ENCODE measurements at regions not wholly inside any gene's neighbourhood (a gene's known extent, or its start where the extent isn't known, plus 50 kb on each side); places are given as distances from the start of the nearest gene placed in this dataset.
A peak's percentile ranks its signal among the peaks of the same experiment; 100 is the strongest.

- WGBS (ENCODE audit: insufficient coverage): 90% methylated on average over 7 of the region's 12 CpGs
- POLR2A ChIA-PET: no interaction called here
- CTCF ChIA-PET: no interaction called here
- no peak overlapping the region for H3K4me3 ChIP-seq (ENCODE audit: control insufficient read depth in 1 of 7, extremely low read depth in 1 of 7, insufficient read depth in 4 of 7, low read depth in 2 of 7, low read length in 6 of 7)
- H3K27me3 ChIP-seq (replicated peaks in 2 of 5; ENCODE audit: control insufficient read depth in 4 of 5, insufficient read depth in 5 of 5, low read length in 4 of 5): no peaks in the 10 kb centered on the region
- no peak overlapping the region for H3K27ac ChIP-seq (ENCODE audit: insufficient read depth in 1 of 2, low read depth in 1 of 2, low read length in 2 of 2, poor library complexity in 1 of 2, severe bottlenecking in 2 of 2)
- peaks cover 0 to 3% (median 0%) of the 10 kb centered on the region in 5 experiments for H3K9me3 ChIP-seq (ENCODE audit: control extremely low read depth in 1 of 5, control insufficient read depth in 4 of 5, insufficient read depth in 2 of 5, low read depth in 1 of 5, low read length in 4 of 5)
- DNase-seq: no peak
- peaks cover 0 to 5% (median 0%) of the 10 kb centered on the region in 4 experiments for H3K4me1 ChIP-seq (ENCODE audit: control extremely low read depth in 1 of 4, control insufficient read depth in 4 of 4, insufficient read depth in 4 of 4, low read length in 3 of 4)
- H3K36me3 ChIP-seq (ENCODE audit: control insufficient read depth in 4 of 4, insufficient read depth in 4 of 4, low read length in 3 of 4): no peaks in the 10 kb centered on the region
Observed at GRCh38 chr6:4655196-4656025, 120.8 kb upstream of the CDYL start.

- DNase-seq: no peak
- Histone ChIP-seq H3K36me3 (ENCODE audit: control insufficient read depth in 4 of 4, insufficient read depth in 4 of 4, low read length in 3 of 4) (no peaks in the 10 kb centered on the region), H3K4me3 (ENCODE audit: control insufficient read depth in 1 of 7, extremely low read depth in 1 of 7, insufficient read depth in 4 of 7, low read depth in 2 of 7, low read length in 6 of 7) (no peak overlapping the region), H3K4me1 (ENCODE audit: control extremely low read depth in 1 of 4, control insufficient read depth in 4 of 4, insufficient read depth in 4 of 4, low read length in 3 of 4) (no peaks in the 10 kb centered on the region), H3K27me3 (replicated peaks in 2 of 5; ENCODE audit: control insufficient read depth in 4 of 5, insufficient read depth in 5 of 5, low read length in 4 of 5) (no peaks in the 10 kb centered on the region), H3K27ac (ENCODE audit: insufficient read depth in 1 of 2, low read depth in 1 of 2, low read length in 2 of 2, poor library complexity in 1 of 2, severe bottlenecking in 2 of 2) (no peak overlapping the region), H3K9me3 (ENCODE audit: control extremely low read depth in 1 of 5, control insufficient read depth in 4 of 5, insufficient read depth in 2 of 5, low read depth in 1 of 5, low read length in 4 of 5) (peaks cover 0 to 3% (median 0%) of the 10 kb centered on the region in 5 experiments)
- WGBS (ENCODE audit: insufficient coverage): 58% methylated on average over 2 of the region's 3 CpGs
- ChIA-PET CTCF (no interaction called here), POLR2A (no interaction called here)
Observed at GRCh38 chr6:4653141-4653540, 123.1 kb upstream of the CDYL start.

GRCh38 chr6:4651831-4652467 is 124.3 kb upstream of the CDYL start:
- ChIA-PET POLR2A (no interaction called here), CTCF (no interaction called here)
- no CpG with 5 or more reads among the region's 1 CpG for WGBS (ENCODE audit: insufficient coverage)
- H3K4me1 ChIP-seq (ENCODE audit: control extremely low read depth in 1 of 4, control insufficient read depth in 4 of 4, insufficient read depth in 4 of 4, low read length in 3 of 4): peaks cover 0 to 7% (median 6%) of the 10 kb centered on the region in 4 experiments
- no peak overlapping the region for H3K27ac ChIP-seq (ENCODE audit: insufficient read depth in 1 of 2, low read depth in 1 of 2, low read length in 2 of 2, poor library complexity in 1 of 2, severe bottlenecking in 2 of 2)
- H3K36me3 ChIP-seq (ENCODE audit: control insufficient read depth in 4 of 4, insufficient read depth in 4 of 4, low read length in 3 of 4): no peaks in the 10 kb centered on the region
- H3K4me3 ChIP-seq (ENCODE audit: control insufficient read depth in 1 of 7, extremely low read depth in 1 of 7, insufficient read depth in 4 of 7, low read depth in 2 of 7, low read length in 6 of 7): no peak overlapping the region
- DNase-seq: no peak
- H3K27me3 ChIP-seq (replicated peaks in 2 of 5; ENCODE audit: control insufficient read depth in 4 of 5, insufficient read depth in 5 of 5, low read length in 4 of 5): peaks cover 0 to 3% (median 0%) of the 10 kb centered on the region in 5 experiments
- peaks cover 0 to 3% (median 0%) of the 10 kb centered on the region in 5 experiments for H3K9me3 ChIP-seq (ENCODE audit: control extremely low read depth in 1 of 5, control insufficient read depth in 4 of 5, insufficient read depth in 2 of 5, low read depth in 1 of 5, low read length in 4 of 5)

- H3K4me1 ChIP-seq (ENCODE audit: control extremely low read depth in 1 of 4, control insufficient read depth in 4 of 4, insufficient read depth in 4 of 4, low read length in 3 of 4): peaks cover 0 to 9% (median 7%) of the 10 kb centered on the region in 4 experiments
- DNase-seq: peak in 1 of 3 donors; percentile 4
- H3K27me3 ChIP-seq (replicated peaks in 2 of 5; ENCODE audit: control insufficient read depth in 4 of 5, insufficient read depth in 5 of 5, low read length in 4 of 5): peaks cover 0 to 3% (median 0%) of the 10 kb centered on the region in 5 experiments
- no peak overlapping the region for H3K27ac ChIP-seq (ENCODE audit: insufficient read depth in 1 of 2, low read depth in 1 of 2, low read length in 2 of 2, poor library complexity in 1 of 2, severe bottlenecking in 2 of 2)
- no peaks in the 10 kb centered on the region for H3K36me3 ChIP-seq (ENCODE audit: control insufficient read depth in 4 of 4, insufficient read depth in 4 of 4, low read length in 3 of 4)
- CTCF ChIA-PET: interaction anchor here (0.6 kb wide), 1 partner anchor 267 kb away, joined by 3 read pairs; no protein-coding TSS in a partner anchor
- peaks cover 0 to 3% (median 0%) of the 10 kb centered on the region in 5 experiments for H3K9me3 ChIP-seq (ENCODE audit: control extremely low read depth in 1 of 5, control insufficient read depth in 4 of 5, insufficient read depth in 2 of 5, low read depth in 1 of 5, low read length in 4 of 5)
- POLR2A ChIA-PET: no interaction called here
- WGBS (ENCODE audit: insufficient coverage): no CpG with 5 or more reads among the region's 3 CpGs
- H3K4me3 ChIP-seq (ENCODE audit: control insufficient read depth in 1 of 7, extremely low read depth in 1 of 7, insufficient read depth in 4 of 7, low read depth in 2 of 7, low read length in 6 of 7): no peak overlapping the region
Observed at GRCh38 chr6:4649728-4650127, 126.5 kb upstream of the CDYL start.

- peaks cover 0 to 9% (median 7%) of the 10 kb centered on the region in 4 experiments for H3K4me1 ChIP-seq (ENCODE audit: control extremely low read depth in 1 of 4, control insufficient read depth in 4 of 4, insufficient read depth in 4 of 4, low read length in 3 of 4)
- no peaks in the 10 kb centered on the region for H3K36me3 ChIP-seq (ENCODE audit: control insufficient read depth in 4 of 4, insufficient read depth in 4 of 4, low read length in 3 of 4)
- peak; percentile 20 to 57 (median 52) for DNase-seq
- H3K9me3 ChIP-seq (ENCODE audit: control extremely low read depth in 1 of 5, control insufficient read depth in 4 of 5, insufficient read depth in 2 of 5, low read depth in 1 of 5, low read length in 4 of 5): peaks cover 0 to 3% (median 0%) of the 10 kb centered on the region in 5 experiments
- WGBS (ENCODE audit: insufficient coverage): 32% methylated on average over 12 of the region's 22 CpGs
- POLR2A ChIA-PET: interaction anchor here (0.7 kb wide), 1 partner anchor 129 kb away, joined by 3 read pairs; the partner anchor contains the start of gene CDYL
- CTCF ChIA-PET: interaction anchor here (0.9 kb wide), 1 partner anchor 128 kb away, joined by 3 read pairs; the partner anchor contains the start of gene CDYL
- H3K27ac ChIP-seq (ENCODE audit: insufficient read depth in 1 of 2, low read depth in 1 of 2, low read length in 2 of 2, poor library complexity in 1 of 2, severe bottlenecking in 2 of 2): no peak overlapping the region
- peaks cover 0 to 3% (median 0%) of the 10 kb centered on the region in 5 experiments for H3K27me3 ChIP-seq (replicated peaks in 2 of 5; ENCODE audit: control insufficient read depth in 4 of 5, insufficient read depth in 5 of 5, low read length in 4 of 5)
- H3K4me3 ChIP-seq (ENCODE audit: control insufficient read depth in 1 of 7, extremely low read depth in 1 of 7, insufficient read depth in 4 of 7, low read depth in 2 of 7, low read length in 6 of 7): peak overlapping the region in 5 of 7 experiments; percentile 19 to 70 (median 52)
Observed at GRCh38 chr6:4647414-4648365, 128.5 kb upstream of the CDYL start.

GRCh38 chr6:4645713-4646360 is 130.4 kb upstream of the CDYL start:
- ChIA-PET CTCF (no interaction called here), POLR2A (no interaction called here)
- no peak for DNase-seq
- no peak overlapping the region for H3K27ac ChIP-seq (ENCODE audit: insufficient read depth in 1 of 2, low read depth in 1 of 2, low read length in 2 of 2, poor library complexity in 1 of 2, severe bottlenecking in 2 of 2)
- 100% methylated on average over 1 of the region's 5 CpGs for WGBS (ENCODE audit: insufficient coverage)
- peaks cover 0 to 9% (median 0%) of the 10 kb centered on the region in 5 experiments for H3K9me3 ChIP-seq (ENCODE audit: control extremely low read depth in 1 of 5, control insufficient read depth in 4 of 5, insufficient read depth in 2 of 5, low read depth in 1 of 5, low read length in 4 of 5)
- peaks cover 0 to 3% (median 0%) of the 10 kb centered on the region in 5 experiments for H3K27me3 ChIP-seq (replicated peaks in 2 of 5; ENCODE audit: control insufficient read depth in 4 of 5, insufficient read depth in 5 of 5, low read length in 4 of 5)
- no peaks in the 10 kb centered on the region for H3K36me3 ChIP-seq (ENCODE audit: control insufficient read depth in 4 of 4, insufficient read depth in 4 of 4, low read length in 3 of 4)
- no peak overlapping the region for H3K4me3 ChIP-seq (ENCODE audit: control insufficient read depth in 1 of 7, extremely low read depth in 1 of 7, insufficient read depth in 4 of 7, low read depth in 2 of 7, low read length in 6 of 7)
- H3K4me1 ChIP-seq (ENCODE audit: control extremely low read depth in 1 of 4, control insufficient read depth in 4 of 4, insufficient read depth in 4 of 4, low read length in 3 of 4): peaks cover 0 to 9% (median 7%) of the 10 kb centered on the region in 4 experiments
